ENCODE measurements at regions not wholly inside any gene's neighbourhood (a gene's known extent, or its start where the extent isn't known, plus 50 kb on each side); places are given as distances from the start of the nearest gene placed in this dataset.
A peak's percentile ranks its signal among the peaks of the same experiment; 100 is the strongest.
"Not testable (repeated sequence)": the region's sequence is repeated elsewhere in the genome, so short reads cannot be mapped to it uniquely, and the experiment has no call there.

DNA sequence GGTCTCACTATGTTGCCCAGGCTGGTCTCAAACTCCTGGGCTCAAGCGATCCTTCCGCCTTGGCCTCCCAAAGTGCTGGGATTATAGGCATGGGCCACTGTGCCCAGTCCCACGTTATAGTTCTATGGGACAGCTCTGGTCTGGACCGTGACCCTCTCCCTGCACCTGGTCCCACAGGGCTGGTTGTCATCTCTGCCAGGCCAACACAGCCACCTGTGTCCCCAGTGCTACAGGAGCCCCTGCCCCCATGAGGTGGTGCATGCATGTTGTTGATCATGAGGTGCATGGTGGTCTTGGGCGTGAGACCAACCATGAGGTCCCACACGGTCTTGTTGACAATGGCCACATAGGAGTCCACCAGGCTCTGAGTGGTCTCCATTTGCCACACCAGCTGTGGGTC lies 51.0 kb upstream of the UBE2Q2 start:
- DNase-seq = not testable (repeated sequence)

GRCh38 chr15:75791337-75791713 lies 51.9 kb upstream of the UBE2Q2 start:
- DNase-seq = no peak

GRCh38 chr15:75790631-75791336 lies 52.5 kb upstream of the UBE2Q2 start:
- no peak for DNase-seq

DNA sequence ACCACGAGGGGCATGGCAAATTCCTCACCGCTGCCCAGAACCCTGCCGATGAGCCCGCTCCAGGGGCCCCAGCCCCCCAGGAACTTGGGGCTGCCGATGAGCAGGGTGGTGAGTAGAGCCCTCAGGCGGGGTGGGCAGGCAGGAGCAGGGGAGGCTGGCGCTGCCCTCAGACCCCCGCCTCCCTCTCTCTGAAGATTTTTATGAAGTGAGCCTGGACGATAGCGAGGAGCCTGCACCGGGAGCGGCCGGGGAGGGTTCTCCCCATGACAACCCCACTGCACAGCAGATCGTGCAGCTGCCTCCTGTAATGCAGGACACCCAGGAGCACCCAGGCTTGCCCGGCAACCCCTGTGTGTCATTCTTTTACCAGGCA lies 56.7 kb upstream of the UBE2Q2 start:
- no peak for DNase-seq

GRCh38 chr15:75785771-75786574 lies 57.3 kb upstream of the UBE2Q2 start:
- DNase-seq = no peak

GRCh38 chr15:75784511-75785480 lies 58.5 kb upstream of the UBE2Q2 start:
- not testable (repeated sequence) for DNase-seq

DNA sequence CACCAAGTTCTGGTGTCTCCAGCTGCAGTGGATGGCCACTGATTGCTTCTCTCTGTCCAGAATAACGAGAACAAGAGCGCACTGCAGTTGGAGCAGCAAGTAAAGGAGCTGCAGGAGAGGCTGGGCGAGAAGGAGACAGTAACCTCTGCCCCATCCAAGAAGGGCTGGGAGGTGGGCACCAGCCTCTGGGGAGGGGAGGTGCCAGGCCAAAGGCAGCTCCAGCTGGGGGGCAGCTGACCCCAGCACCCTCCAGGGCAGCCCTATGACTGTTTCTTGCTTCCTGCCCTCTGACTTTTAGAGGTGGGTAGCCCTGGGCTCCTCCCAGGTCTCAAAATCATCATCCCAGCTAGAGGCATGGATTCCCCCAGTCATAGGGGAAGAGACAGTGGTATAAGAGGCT lies 59.7 kb upstream of the UBE2Q2 start:
- DNase-seq = not testable (repeated sequence)

DNA sequence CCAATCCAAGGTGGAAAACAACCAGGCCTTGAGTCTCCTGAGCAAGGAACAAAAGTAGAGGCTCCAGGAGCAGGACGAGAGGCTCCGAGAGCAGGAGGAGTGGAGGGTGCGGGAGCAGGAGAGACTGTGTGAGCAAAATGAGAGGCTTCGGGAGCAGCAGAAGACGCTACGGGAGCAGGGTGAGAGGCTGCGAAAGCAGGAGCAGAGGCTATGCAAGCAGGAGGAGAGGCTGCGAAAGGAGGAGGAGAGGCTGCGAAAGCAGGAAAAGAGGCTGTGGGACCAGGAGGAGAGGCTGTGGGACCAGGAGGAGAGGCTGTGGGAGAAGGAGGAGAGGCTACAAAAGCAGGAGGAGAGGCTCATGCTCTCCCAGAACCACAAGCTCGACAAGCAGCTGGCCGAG lies 60.3 kb upstream of the UBE2Q2 start:
- DNase-seq = no peak

DNA sequence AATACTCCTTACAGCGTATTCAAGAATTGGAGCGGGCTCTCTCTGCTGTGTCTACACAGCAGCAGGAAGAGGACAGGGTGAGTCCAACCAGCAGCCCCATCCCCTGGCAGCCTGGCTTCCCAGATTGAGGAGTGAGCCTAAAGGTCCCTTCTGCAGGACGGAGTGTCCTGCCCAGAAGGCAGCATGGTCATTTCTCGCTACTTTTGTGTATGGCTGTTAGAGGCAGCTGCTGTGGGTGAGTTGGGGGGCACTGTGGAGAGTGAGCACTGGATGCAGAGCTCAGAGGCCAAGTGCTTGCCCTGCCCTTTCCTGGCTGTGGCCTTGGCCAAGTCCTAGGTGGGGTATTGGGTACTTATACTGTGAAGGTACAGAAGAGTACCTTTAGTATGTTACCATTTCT lies 62.3 kb upstream of the UBE2Q2 start:
- not testable (repeated sequence) for DNase-seq

GRCh38 chr15:75779504-75779903 lies 63.7 kb upstream of the UBE2Q2 start:
- DNase-seq = no peak

DNA sequence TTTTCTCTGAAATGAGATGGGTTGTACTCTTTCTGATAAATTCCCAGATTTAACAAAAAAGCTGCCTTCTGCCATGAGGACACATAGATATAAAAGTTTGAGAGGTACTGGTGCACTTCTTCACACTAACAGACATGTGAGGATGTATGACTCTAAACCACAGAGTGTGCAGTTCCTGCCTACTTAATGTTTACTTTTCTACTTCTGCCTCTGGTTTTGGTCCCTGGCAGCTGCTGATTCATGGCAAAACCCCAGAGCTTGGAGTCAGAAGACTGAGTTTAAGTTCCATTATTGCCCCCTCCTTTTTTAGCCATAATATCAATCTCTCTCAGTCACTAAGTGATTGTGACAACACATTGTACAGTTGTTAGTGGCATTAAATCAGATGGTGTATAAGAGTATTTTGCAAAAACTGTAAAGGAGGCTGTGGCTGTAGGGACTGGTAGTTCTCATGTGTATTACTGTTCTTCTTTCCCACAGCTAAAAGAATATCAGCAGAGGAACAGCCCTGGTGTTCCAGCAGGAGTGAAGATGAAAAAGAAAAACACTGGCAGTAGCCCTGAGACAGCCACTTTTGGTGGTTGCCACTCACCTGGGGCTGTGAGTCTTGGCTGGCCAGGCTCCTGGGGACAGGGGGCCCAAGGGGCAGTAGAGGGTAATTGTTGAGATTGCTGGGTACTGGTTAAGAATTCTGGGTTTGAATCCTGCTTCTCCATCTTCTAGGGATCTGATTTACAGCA lies 64.4 kb upstream of the CSPG4 start:
- DNase-seq = not testable (repeated sequence)

- DNase-seq = no peak
Measured at GRCh38 chr15:75776065-75776423, 63.4 kb upstream of the CSPG4 start.

- DNase-seq = no peak
Measured at GRCh38 chr15:75775296-75776064, 62.8 kb upstream of the CSPG4 start.

GRCh38 chr15:75773974-75774373 lies 61.3 kb upstream of the CSPG4 start:
- DNase-seq = not testable (repeated sequence)

- DNase-seq = peak; percentile 15
Measured at GRCh38 chr15:75771054-75771453, 58.4 kb upstream of the CSPG4 start.

DNA sequence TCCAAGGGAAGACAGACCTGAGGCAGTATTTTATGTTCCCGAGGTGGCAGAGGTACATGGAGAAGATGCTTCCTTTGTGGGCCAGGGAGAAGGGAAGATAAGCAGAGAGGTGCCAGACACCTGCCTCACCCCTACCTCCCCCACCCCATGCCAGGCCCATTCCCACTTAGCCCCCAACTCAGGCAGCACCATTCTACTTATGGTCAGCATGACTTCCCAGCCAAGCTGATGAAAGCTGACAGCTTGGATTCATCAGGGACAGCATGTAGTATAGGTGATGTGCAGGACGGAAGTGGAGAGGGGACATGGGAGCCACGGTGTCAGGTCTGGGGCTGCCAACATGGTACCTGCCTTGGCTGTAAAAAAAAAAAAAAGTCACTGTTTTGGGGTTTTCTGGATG lies 57.5 kb upstream of the CSPG4 start:
- DNase-seq = no peak

DNA sequence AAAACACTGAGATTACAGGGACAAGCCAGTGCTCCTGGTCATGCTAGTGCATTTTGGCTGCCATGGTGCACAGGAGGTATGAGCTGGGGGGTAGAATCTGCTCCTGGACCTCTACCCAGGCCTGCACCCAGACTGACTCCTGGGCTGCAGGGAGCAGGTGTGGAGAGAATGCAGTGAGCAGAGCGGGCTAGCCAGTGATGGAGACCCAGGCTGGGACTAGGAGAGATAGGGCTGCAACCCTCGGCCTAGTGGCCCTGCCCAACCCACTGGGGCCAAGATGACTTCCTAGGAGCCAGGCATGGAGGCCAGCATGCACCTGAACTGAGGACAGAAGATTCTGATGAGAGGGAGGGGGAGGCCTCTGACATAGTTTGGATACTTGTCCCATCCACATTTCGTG lies 55.9 kb upstream of the CSPG4 start:
- DNase-seq = not testable (repeated sequence)

GRCh38 chr15:75765551-75766305 lies 53.1 kb upstream of the CSPG4 start:
- DNase-seq = not testable (repeated sequence)

DNA sequence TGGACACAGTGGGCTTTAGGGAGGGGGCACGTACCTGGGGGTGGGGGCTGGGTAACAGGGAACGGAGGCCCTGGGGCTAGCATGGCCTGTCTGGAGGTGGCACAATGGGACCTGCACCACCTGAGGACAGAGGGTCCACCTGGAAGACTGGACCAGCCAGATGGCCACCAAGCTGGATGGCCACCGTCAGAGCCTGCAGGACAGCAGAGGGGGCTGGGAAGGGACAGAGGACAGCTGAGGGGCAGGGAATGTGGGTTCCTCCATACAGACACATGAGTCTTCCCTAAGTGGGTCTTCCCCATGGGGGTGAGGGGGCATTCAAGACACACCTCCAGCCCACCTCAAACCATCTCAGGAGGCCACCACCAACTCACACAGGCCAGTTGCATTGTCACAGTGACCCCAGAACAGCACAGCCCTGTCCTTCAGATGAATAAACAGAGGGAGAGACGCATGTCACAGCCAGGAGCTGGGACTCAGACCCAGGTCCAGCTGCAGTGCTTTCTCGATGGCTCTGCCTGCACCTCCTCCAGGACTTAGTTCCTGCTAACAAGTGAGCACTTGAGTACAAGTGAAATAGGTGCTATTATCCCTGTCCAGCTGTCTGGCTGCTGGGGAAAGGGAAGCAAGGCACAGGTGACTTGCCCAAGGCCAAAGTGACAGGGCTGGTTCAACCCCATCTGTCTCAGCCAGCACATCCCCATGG lies 52.4 kb upstream of the CSPG4 start:
- DNase-seq = not testable (repeated sequence)
